WTC11 (cell line): ENCODE measurements at regions not wholly inside any gene's neighbourhood (a gene's known extent, or its start where the extent isn't known, plus 50 kb on each side); places are given as distances from the start of the nearest gene placed in this dataset.

Source experiments
- ATAC-seq: fragments of 200-7000 bp; cut with Tn5 transposase; 2 replicates; pipeline ENCODE4 v1.10.0; 2021; ENCODE audit warnings: mild to moderate bottlenecking, moderate library complexity
- CTCF ChIA-PET: fragments of 300-600 bp; sonication (Branson Sonifier 250); formaldehyde crosslinking; loops from one replicate; lab custom pipeline; 2021; ENCODE audit warnings: antibody characterized with exemption; lab: Charles Lee
- POLR2A ChIA-PET: fragments of 350-600 bp; sonication (Branson Sonifier 250); formaldehyde crosslinking; loops from one replicate; lab custom pipeline; 2021; ENCODE audit warnings: antibody characterized with exemption; lab: Charles Lee
- DNase-seq: peaks from one replicate; pipeline ENCODE4 v3.0.0; 2021; ENCODE audit warnings: low spot score
- H3K27ac Mint-ChIP-seq: 2 replicates; pipeline ENCODE4 v1.8.0; 2021; ENCODE audit warnings: mixed read lengths
- H3K27me3 Mint-ChIP-seq: 2 replicates; pipeline ENCODE4 v1.8.0; 2021; ENCODE audit warnings: low read depth, mild to moderate bottlenecking, moderate library complexity, mixed read lengths
- H3K36me3 Mint-ChIP-seq: 2 replicates; pipeline ENCODE4 v1.8.0; 2021; ENCODE audit warnings: mixed read lengths
- H3K4me1 Mint-ChIP-seq: 2 replicates; pipeline ENCODE4 v1.8.0; 2022; ENCODE audit warnings: mixed read lengths
- H3K4me3 Mint-ChIP-seq: 2 replicates; pipeline ENCODE4 v1.8.0; 2021; ENCODE audit warnings: mild to moderate bottlenecking, moderate library complexity, mixed read lengths
- H3K9me3 Mint-ChIP-seq: 2 replicates; pipeline ENCODE4 v1.8.0; 2021; ENCODE audit warnings: mixed read lengths
- CBFB ChIP-seq: sonication (generic); formaldehyde crosslinking; IDR thresholded peaks from 2 replicates; pipeline ENCODE4 v1.8.1; 2022; ENCODE audit warnings: mild to moderate bottlenecking, low read depth, missing genetic modification reagents
- ELF4 ChIP-seq: sonication (generic); formaldehyde crosslinking; IDR thresholded peaks from 2 replicates; pipeline ENCODE4 v1.8.1; 2022; ENCODE audit warnings: low read depth, mild to moderate bottlenecking, moderate library complexity, missing genetic modification reagents
- FOXP1 ChIP-seq: sonication (generic); formaldehyde crosslinking; IDR thresholded peaks from 2 replicates; pipeline ENCODE4 v1.8.0; 2022; ENCODE audit warnings: missing genetic modification reagents, mild to moderate bottlenecking, moderate library complexity, borderline replicate concordance
- GRHL2 ChIP-seq: fragments of 250-450 bp; sonication (Bioruptor Pico); IDR thresholded peaks from 2 replicates; pipeline ENCODE4 v1.8.0; 2022; ENCODE audit warnings: mild to moderate bottlenecking, moderate library complexity; ENCODE audit not compliant: insufficient replicate concordance, severe bottlenecking
- JAZF1 ChIP-seq: fragments of 250-450 bp; sonication (Bioruptor Pico); IDR thresholded peaks from 2 replicates; pipeline ENCODE4 v1.9.0; 2021; ENCODE audit warnings: moderate library complexity, mild to moderate bottlenecking, inconsistent platforms
- MYBL2 ChIP-seq: sonication (generic); formaldehyde crosslinking; IDR thresholded peaks from 2 replicates; pipeline ENCODE4 v1.8.1; 2023; ENCODE audit warnings: mild to moderate bottlenecking, moderate library complexity, missing genetic modification reagents
- RORB ChIP-seq: fragments of 250-450 bp; sonication (Bioruptor Pico); IDR thresholded peaks from 2 replicates; pipeline ENCODE4 v1.9.0; 2021; ENCODE audit warnings: mild to moderate bottlenecking
- SMAD4 ChIP-seq: sonication (generic); formaldehyde crosslinking; IDR thresholded peaks from 2 replicates; pipeline ENCODE4 v1.8.0; 2022; ENCODE audit warnings: mild to moderate bottlenecking, missing genetic modification reagents
- TEAD1 ChIP-seq: sonication (generic); formaldehyde crosslinking; IDR thresholded peaks from 2 replicates; pipeline ENCODE4 v1.8.0; 2022; ENCODE audit warnings: mild to moderate bottlenecking, missing genetic modification reagents
- ZNF232 ChIP-seq: sonication (generic); formaldehyde crosslinking; IDR thresholded peaks from 2 replicates; pipeline ENCODE4 v1.8.0; 2022; ENCODE audit warnings: mild to moderate bottlenecking, missing genetic modification reagents
- ZNF317 ChIP-seq: sonication (generic); formaldehyde crosslinking; IDR thresholded peaks from 2 replicates; pipeline ENCODE4 v1.8.1; 2023; ENCODE audit warnings: low read depth, mild to moderate bottlenecking, moderate library complexity, missing genetic modification reagents, borderline replicate concordance
- TF ChIP-seq, protein P1 (sequence below): sonication (generic); formaldehyde crosslinking; IDR thresholded peaks from 2 replicates; pipeline ENCODE4 v1.8.0; 2022; ENCODE audit warnings: mild to moderate bottlenecking, missing genetic modification reagents
- TF ChIP-seq, protein P2 (sequence below): sonication (generic); formaldehyde crosslinking; IDR thresholded peaks from 2 replicates; pipeline ENCODE4 v1.8.1; 2023; ENCODE audit warnings: mild to moderate bottlenecking, missing genetic modification reagents
- TF ChIP-seq, protein P3 (sequence below): sonication (generic); formaldehyde crosslinking; IDR thresholded peaks from 2 replicates; pipeline ENCODE4 v1.8.0; 2023; ENCODE audit warnings: missing genetic modification reagents
- TF ChIP-seq, protein P4 (sequence below): sonication (generic); formaldehyde crosslinking; IDR thresholded peaks from 2 replicates; pipeline ENCODE4 v1.8.1; 2023; ENCODE audit warnings: mild to moderate bottlenecking, missing genetic modification reagents, moderate library complexity
- TF ChIP-seq, protein P5 (sequence below): sonication (generic); formaldehyde crosslinking; IDR thresholded peaks from 2 replicates; pipeline ENCODE4 v1.8.0; 2022; ENCODE audit warnings: missing genetic modification reagents
- TF ChIP-seq, protein P6 (sequence below): fragments of 250-450 bp; sonication (Bioruptor Pico); IDR thresholded peaks from 2 replicates; pipeline ENCODE4 v2.1.2; 2022; ENCODE audit warnings: mild to moderate bottlenecking, moderate library complexity
- TF ChIP-seq, protein P7 (sequence below): sonication (generic); formaldehyde crosslinking; IDR thresholded peaks from 2 replicates; pipeline ENCODE4 v1.8.1; 2022; ENCODE audit warnings: mild to moderate bottlenecking, missing genetic modification reagents, moderate library complexity, borderline replicate concordance
- TF ChIP-seq, protein P8 (sequence below): sonication (generic); formaldehyde crosslinking; IDR thresholded peaks from 2 replicates; pipeline ENCODE4 v1.8.1; 2022; ENCODE audit warnings: missing genetic modification reagents, borderline replicate concordance
- TF ChIP-seq, protein P9 (sequence below): sonication (generic); formaldehyde crosslinking; conservative IDR thresholded peaks from 2 replicates; pipeline ENCODE4 v1.8.1; 2022; ENCODE audit warnings: mild to moderate bottlenecking, missing genetic modification reagents

DNA sequence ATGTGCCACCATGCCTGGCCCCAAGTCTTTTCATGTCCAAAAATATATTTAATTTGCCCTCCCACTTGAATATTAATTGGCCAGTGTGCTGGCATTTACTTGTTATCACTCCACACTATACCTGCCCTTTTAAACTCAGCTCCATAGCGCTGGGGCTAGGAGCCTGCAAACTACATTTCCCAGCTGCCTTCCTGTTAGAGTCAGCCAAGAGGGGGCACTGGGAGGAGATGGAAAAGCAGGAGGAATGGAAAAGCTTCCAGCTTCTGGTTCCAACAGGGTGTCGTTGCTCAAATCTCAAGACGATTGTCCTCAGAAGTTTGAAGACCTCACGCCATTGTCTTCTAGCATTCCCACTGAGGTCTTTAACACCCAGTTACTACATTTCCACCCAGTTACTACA, 315.5 kb downstream of the BCOR start:
- Mint-ChIP-seq H3K4me1 (peaks cover 35% of the 10 kb centered on the region), H3K4me3 (no peak overlapping the region), H3K9me3 (peaks cover 8% of the 10 kb centered on the region; the same call in 1 of the 2 replicates), H3K27me3 (peaks cover 4% of the 10 kb centered on the region; the same call in 1 of the 2 replicates), H3K36me3 (peaks cover 6% of the 10 kb centered on the region; the same call in 1 of the 2 replicates), H3K27ac (no peak overlapping the region)
- POLR2A ChIA-PET: interaction anchor here (0.7 to 0.9 kb wide), 2 partner anchors 69 to 387 kb away, joined by 3 read pairs; no protein-coding TSS in a partner anchor
- peak; percentile 24 for DNase-seq
- TF ChIP-seq, protein P1, sequence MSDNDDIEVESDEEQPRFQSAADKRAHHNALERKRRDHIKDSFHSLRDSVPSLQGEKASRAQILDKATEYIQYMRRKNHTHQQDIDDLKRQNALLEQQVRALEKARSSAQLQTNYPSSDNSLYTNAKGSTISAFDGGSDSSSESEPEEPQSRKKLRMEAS (CRISPR knock-in tag): no peak
- CTCF ChIA-PET: interaction anchor here (0.7 to 1.2 kb wide), 5 partner anchors 10 to 73 kb away, joined by 3 to 4 read pairs (median 3); no protein-coding TSS in a partner anchor
- ATAC-seq: peak; percentile 89

DNA sequence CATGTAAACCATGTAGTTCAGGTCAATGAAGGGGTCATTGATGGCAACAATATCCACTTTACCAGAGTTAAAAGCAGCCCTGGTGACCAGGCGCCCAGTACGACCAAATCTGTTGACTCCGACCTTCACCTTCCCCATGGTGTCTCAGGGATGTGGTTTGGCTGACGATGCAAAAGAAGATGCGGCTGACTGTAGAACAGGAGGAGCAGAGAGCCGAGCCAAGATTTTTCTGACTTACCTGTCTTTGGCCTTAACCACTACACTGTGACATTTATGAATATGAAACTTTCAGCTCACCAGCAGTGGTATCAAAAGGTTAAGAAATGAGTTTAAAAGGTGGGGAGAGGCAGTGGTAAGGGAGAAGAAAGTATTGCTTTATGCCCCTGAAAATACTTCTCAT, 309.8 kb downstream of the BCOR start:
- DNase-seq (no peak), ATAC-seq (no peak)
- H3K27me3 Mint-ChIP-seq: no peaks in the 10 kb centered on the region; the same call in 1 of the 2 replicates
- H3K27ac Mint-ChIP-seq: no peak overlapping the region
- H3K4me1 Mint-ChIP-seq: peaks cover 4% of the 10 kb centered on the region; the same call in 1 of the 2 replicates
- H3K9me3 Mint-ChIP-seq: no peaks in the 10 kb centered on the region; the same call in 1 of the 2 replicates
- CTCF ChIA-PET: no interaction called here
- H3K4me3 Mint-ChIP-seq: no peak overlapping the region
- no peak for TF ChIP-seq GRHL2 (CRISPR knock-in tag)
- TF ChIP-seq, protein P2, sequence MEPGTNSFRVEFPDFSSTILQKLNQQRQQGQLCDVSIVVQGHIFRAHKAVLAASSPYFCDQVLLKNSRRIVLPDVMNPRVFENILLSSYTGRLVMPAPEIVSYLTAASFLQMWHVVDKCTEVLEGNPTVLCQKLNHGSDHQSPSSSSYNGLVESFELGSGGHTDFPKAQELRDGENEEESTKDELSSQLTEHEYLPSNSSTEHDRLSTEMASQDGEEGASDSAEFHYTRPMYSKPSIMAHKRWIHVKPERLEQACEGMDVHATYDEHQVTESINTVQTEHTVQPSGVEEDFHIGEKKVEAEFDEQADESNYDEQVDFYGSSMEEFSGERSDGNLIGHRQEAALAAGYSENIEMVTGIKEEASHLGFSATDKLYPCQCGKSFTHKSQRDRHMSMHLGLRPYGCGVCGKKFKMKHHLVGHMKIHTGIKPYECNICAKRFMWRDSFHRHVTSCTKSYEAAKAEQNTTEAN (CRISPR knock-in tag): no peak
- TF ChIP-seq MYBL2 (CRISPR knock-in tag): no peak
- TF ChIP-seq, protein P3, sequence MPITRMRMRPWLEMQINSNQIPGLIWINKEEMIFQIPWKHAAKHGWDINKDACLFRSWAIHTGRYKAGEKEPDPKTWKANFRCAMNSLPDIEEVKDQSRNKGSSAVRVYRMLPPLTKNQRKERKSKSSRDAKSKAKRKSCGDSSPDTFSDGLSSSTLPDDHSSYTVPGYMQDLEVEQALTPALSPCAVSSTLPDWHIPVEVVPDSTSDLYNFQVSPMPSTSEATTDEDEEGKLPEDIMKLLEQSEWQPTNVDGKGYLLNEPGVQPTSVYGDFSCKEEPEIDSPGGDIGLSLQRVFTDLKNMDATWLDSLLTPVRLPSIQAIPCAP (CRISPR knock-in tag): no peak
- TF ChIP-seq, protein P4, sequence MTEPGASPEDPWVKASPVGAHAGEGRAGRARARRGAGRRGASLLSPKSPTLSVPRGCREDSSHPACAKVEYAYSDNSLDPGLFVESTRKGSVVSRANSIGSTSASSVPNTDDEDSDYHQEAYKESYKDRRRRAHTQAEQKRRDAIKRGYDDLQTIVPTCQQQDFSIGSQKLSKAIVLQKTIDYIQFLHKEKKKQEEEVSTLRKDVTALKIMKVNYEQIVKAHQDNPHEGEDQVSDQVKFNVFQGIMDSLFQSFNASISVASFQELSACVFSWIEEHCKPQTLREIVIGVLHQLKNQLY (CRISPR knock-in tag): no peak
- TF ChIP-seq, protein P1 (CRISPR knock-in tag): no peak
- TF ChIP-seq, protein P5, sequence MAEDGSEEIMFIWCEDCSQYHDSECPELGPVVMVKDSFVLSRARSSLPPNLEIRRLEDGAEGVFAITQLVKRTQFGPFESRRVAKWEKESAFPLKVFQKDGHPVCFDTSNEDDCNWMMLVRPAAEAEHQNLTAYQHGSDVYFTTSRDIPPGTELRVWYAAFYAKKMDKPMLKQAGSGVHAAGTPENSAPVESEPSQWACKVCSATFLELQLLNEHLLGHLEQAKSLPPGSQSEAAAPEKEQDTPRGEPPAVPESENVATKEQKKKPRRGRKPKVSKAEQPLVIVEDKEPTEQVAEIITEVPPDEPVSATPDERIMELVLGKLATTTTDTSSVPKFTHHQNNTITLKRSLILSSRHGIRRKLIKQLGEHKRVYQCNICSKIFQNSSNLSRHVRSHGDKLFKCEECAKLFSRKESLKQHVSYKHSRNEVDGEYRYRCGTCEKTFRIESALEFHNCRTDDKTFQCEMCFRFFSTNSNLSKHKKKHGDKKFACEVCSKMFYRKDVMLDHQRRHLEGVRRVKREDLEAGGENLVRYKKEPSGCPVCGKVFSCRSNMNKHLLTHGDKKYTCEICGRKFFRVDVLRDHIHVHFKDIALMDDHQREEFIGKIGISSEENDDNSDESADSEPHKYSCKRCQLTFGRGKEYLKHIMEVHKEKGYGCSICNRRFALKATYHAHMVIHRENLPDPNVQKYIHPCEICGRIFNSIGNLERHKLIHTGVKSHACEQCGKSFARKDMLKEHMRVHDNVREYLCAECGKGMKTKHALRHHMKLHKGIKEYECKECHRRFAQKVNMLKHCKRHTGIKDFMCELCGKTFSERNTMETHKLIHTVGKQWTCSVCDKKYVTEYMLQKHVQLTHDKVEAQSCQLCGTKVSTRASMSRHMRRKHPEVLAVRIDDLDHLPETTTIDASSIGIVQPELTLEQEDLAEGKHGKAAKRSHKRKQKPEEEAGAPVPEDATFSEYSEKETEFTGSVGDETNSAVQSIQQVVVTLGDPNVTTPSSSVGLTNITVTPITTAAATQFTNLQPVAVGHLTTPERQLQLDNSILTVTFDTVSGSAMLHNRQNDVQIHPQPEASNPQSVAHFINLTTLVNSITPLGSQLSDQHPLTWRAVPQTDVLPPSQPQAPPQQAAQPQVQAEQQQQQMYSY: no peak
- no peak for TF ChIP-seq FOXP1
- TF ChIP-seq ZNF232 (CRISPR knock-in tag): no peak
- TF ChIP-seq, protein P6, sequence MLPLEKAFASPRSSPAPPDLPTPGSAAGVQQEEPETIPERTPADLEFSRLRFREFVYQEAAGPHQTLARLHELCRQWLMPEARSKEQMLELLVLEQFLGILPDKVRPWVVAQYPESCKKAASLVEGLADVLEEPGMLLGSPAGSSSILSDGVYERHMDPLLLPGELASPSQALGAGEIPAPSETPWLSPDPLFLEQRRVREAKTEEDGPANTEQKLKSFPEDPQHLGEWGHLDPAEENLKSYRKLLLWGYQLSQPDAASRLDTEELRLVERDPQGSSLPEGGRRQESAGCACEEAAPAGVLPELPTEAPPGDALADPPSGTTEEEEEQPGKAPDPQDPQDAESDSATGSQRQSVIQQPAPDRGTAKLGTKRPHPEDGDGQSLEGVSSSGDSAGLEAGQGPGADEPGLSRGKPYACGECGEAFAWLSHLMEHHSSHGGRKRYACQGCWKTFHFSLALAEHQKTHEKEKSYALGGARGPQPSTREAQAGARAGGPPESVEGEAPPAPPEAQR: no peak
- no peak for TF ChIP-seq JAZF1 (CRISPR knock-in tag)
- no peak for TF ChIP-seq ZNF317 (CRISPR knock-in tag)
- TF ChIP-seq, protein P7, sequence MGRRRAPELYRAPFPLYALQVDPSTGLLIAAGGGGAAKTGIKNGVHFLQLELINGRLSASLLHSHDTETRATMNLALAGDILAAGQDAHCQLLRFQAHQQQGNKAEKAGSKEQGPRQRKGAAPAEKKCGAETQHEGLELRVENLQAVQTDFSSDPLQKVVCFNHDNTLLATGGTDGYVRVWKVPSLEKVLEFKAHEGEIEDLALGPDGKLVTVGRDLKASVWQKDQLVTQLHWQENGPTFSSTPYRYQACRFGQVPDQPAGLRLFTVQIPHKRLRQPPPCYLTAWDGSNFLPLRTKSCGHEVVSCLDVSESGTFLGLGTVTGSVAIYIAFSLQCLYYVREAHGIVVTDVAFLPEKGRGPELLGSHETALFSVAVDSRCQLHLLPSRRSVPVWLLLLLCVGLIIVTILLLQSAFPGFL (CRISPR knock-in tag): no peak
- TF ChIP-seq ELF4 (CRISPR knock-in tag): no peak
- TF ChIP-seq, protein P8, sequence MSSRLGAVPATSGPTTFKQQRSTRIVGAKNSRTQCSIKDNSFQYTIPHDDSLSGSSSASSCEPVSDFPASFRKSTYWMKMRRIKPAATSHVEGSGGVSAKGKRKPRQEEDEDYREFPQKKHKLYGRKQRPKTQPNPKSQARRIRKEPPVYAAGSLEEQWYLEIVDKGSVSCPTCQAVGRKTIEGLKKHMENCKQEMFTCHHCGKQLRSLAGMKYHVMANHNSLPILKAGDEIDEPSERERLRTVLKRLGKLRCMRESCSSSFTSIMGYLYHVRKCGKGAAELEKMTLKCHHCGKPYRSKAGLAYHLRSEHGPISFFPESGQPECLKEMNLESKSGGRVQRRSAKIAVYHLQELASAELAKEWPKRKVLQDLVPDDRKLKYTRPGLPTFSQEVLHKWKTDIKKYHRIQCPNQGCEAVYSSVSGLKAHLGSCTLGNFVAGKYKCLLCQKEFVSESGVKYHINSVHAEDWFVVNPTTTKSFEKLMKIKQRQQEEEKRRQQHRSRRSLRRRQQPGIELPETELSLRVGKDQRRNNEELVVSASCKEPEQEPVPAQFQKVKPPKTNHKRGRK: no peak
- TF ChIP-seq, protein P9, sequence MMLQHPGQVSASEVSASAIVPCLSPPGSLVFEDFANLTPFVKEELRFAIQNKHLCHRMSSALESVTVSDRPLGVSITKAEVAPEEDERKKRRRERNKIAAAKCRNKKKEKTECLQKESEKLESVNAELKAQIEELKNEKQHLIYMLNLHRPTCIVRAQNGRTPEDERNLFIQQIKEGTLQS (CRISPR knock-in tag): no peak
- TF ChIP-seq CBFB (CRISPR knock-in tag): no peak
- no peak for TF ChIP-seq SMAD4 (CRISPR knock-in tag)
- no peak for TF ChIP-seq RORB (CRISPR knock-in tag)
- TF ChIP-seq TEAD1 (CRISPR knock-in tag): no peak
- no peaks in the 10 kb centered on the region for H3K36me3 Mint-ChIP-seq
- POLR2A ChIA-PET: no interaction called here
